GM19452 (cell line): ENCODE measurements at regions not wholly inside any gene's neighbourhood (a gene's known extent, or its start where the extent isn't known, plus 50 kb on each side); places are given as distances from the start of the nearest gene placed in this dataset.

Source experiments
- ATAC-seq: cut with Tn5 transposase; IDR thresholded peaks from one replicate; pipeline ENCODE4 v1.9.1; 2021; ENCODE audit not compliant: unreplicated experiment

DNA sequence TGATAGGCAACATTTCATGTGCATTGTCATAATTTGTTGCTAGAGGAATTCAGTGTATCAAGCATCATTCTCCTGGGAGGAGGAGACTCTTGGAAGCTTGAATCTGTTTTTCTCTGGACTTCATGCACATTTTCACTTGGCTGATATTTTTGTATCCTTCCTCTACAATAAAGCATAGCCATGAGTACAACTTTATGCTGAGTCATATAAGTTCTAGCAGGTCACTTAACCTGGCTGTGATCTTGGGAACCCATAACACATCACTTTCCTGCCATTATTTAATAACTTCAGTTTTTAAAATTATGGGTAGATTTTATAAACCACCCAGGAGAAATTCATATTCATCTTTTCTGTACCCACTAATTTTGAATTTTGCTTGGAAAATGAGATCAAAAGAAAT lies 203.0 kb upstream of the CD96 start:
- no peak for ATAC-seq

DNA sequence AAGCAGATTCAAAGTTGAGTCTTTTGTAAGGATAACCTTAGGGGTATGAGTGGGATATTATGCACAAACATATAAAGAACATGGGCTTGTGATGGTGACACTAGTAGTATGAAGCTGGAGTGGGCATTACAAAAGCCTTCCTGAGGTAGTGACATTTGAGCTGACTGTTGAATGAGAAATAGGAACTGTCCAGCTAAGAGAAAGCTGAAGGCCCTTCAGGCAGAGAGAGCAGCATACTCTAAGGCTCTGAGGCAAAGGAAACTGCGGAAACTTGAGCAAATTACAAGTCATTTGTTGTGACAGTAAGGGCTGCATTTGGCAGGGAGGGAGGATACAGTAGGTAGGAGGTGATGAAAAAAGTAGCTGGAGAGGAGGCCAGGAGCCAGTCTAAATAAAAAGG lies 190.7 kb upstream of the CD96 start:
- ATAC-seq = no peak

DNA sequence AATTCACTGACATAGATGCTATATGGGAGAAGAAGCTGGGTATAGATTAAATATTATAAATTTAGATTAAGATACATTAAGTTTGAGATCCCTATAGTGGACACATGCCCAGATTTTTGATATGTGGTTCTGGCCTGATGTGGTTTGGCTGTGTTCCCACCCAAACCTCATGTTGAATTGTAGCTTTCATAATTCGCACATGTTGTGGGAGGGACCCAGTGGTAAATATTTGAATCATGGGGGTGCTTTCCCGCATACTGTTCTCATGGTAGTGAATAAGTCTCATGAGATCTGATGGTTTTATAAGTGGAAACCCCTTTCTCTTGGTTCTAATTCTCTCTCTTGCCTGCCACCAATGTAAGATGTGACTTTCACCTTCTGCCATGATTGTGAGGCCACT lies 189.4 kb upstream of the CD96 start:
- ATAC-seq = no peak

DNA sequence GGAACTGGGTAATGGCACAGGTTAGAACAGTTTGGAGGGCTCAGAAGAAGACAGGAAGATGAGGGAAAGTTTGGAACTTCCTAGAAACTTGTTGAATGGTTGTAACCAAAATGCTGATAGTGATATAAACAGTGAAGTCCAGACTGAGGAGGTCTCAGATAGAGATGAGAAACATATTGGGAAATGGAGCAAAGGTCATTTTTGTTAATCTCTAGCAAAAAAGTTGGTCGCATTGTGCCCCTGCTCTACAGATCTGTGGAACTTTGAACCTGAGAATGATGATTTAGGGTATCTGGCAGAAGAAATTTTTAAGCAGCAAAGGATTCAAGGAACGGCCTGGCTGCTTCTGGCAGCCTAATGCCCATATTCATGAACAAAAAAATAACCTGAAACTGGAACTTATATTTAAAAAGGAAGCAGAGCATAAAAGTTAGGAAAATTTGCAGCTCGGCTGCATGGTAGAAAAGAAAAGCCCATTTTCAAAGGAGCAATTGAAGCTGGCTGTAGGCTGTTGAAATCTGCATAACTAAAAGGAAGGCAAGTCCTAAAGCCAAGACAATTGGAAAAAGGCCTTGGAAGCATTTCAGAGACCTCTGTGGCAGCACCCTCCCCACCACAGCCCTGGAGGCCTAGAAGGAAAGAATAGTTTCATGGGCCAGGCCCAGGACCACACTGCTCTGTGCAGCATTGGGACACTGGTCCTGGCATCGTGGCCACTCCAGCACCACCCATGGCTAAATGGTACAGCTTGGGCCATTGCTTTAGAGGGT lies 182.6 kb upstream of the CD96 start:
- ATAC-seq = no peak

DNA sequence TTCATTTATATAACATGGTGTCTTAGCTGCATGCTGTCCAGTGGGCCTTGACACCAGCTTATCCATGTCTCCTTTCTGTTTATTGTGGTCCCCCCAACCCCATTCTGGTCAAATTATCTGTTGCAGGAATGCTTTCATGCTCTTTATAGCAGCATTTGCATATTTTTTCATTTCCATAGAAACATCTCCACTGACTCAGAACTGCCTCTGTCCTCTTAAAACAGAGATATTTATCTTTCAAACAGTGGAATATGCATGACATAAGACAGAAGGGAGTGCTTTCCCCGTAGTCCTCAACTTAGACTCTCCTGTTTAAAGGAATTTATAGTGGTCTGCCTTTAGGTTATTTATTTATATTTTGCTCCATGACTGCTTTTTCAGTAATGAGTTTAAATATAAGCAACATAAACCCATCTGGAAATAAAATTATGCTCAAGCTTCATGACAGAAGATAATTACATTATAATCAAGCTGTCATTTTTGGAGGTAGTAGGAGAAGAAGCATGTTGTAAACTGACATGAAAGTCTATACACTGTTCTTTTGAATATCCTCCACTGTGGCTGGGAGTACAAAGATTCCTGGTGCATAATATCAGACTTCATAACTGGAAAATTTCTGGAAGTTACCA lies 179.5 kb upstream of the CD96 start:
- no peak for ATAC-seq

DNA sequence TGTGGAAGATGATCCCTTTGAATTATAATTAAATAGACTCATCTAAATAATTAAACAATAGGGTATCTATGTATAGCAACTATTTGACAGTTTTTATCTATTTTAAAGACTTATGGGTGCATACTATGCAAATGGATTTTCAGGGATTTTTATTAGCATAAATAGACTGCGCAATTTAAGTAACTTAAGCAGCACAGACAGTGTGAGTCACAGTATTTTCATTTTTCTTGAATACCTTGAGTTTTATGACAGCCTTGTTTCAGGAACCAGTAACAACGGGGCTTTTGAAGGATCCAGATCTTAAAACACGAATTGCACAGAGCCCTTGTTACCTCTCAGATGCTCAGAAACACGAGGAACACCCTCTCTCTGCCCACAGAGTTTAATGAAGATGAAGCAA lies 175.5 kb upstream of the CD96 start:
- no peak for ATAC-seq

DNA sequence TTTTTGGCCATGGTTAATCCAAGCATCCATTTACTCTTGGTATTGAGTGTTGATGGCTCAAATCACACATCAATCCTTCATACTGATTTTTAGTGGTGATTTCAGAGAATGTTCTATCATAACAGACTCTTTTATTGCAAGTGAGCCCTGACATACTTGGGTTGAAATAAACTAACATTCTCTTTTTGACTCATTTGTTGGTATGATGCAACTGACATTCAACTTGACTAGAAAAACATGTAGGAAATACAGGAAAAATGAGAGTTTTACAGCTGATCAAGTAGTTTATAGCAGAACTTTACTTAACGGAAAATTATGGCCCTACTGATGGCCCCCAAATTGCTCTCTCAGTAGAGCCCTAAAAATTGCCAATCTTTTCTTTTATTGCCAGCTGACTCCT lies 173.9 kb upstream of the CD96 start:
- no peak for ATAC-seq

DNA sequence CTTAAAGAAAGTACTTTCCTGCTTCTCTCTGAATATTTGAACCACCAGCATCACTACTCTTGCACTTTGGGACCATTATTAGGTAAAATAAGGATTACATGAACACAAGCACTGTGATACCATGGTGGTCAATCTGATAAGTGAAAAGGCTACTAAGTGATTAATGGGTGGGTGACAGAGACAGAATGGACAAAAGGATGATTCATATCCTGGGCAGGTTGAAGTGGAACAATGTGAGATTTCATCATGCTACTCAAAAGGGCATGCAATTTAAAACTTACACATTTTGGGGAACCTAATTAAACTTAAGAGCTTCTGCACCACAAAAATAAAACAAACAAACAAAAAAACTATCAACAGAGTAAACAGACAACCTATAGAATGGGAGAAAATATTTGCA lies 172.0 kb upstream of the CD96 start:
- ATAC-seq = no peak

DNA sequence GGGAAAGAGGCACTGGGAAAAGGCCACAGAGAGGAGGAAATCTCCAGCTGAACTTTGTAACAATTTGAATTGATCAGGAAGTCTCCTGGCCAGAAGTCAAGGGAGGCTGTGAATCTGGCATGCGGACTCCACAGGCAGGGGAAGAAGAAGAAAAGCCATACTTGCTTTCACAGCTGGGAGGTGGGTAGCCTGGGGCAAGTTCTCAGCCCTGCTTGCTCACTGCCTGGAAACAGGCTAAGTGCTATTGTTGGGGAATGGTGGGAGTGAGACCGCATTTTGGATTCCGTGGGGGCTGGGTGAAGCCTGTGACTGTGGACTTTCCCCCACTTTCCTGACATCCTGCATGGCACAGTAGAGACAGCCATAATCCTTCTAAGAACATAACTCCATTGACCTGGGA lies 168.8 kb upstream of the CD96 start:
- ATAC-seq = no peak

DNA sequence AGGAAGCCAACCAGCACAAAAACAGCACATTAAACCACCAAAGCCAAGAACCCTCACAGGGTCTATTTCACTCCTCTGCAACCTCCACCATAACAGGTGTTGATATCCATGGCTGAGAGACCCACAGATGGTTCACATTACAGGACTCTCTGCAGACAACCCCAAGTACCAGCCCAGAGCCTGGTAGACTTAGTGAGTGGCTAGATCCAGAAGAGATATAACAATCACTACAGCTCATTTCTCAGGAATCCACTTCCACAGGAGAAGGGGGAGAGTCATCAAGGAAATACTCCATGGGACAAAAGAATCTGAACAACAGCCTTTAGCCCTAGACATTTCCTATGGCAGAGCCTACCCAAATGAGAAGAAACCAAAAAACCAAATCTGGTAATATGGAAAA lies 168.1 kb upstream of the CD96 start:
- ATAC-seq = no peak

DNA sequence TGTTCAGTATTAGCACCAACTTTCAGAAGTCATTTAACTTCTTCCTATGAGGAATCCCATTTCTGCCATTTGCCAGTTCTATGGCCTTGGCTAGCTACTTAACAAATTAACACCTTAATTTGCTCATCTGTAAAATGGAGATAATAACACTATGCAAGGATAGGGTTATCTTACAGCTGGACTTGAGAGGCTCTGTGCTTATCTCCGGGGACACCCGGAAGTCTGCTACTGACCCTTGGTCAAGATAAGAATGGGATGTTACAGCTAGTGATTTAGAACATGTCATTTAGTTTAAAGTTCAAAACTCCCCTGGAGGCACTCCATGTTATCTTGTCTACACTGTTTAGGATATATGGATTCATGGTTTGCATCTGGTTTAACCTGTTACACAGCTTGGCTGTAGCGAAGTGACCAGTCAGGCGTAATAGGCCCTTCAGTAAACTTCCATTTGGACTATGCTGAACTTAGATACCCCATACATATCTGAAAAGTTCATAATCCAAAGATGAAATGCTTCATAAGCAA lies 156.0 kb upstream of the CD96 start:
- ATAC-seq = no peak

DNA sequence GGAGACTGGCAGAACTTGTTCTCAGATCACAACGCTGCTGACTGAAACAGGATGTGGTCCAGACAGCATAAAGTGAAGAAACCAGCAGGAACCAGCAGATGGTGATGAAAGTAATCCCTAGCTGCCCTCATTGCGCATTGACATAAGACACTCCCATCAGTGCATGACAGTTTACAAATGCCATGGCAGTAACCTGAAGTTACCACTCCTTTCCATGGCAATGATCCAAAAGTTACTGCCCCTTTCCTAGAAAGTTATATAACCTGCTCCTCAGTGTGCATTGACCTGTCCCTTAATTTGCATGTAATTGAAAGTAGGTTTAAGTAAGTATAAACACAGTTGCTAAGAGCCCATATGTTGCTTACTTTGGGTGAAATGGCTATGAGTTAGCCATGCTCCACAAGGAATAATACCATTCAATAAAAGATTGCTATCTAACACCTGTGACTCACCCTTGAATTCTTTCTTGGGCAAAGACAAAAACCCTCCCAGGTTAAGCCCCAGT lies 149.1 kb upstream of the CD96 start:
- ATAC-seq = no peak

DNA sequence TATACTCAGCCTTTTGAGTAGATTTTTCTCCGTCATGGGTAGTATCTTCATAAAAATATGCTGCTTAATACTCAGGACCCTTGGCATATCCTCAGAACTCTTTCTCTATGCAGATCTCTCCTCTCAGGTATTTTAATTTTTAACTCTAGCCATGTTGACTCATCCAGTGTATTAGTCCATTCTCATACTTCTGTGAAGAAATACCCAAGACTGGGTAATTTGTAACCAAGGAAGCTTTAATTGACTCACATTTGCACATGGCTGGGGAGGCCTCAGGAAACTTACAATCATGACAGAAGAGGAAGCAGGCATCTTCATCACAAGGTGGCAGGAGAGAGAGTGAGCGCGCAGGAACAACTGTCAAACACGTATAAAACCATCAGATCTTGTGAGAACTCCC lies 129.3 kb upstream of the CD96 start:
- no peak for ATAC-seq

DNA sequence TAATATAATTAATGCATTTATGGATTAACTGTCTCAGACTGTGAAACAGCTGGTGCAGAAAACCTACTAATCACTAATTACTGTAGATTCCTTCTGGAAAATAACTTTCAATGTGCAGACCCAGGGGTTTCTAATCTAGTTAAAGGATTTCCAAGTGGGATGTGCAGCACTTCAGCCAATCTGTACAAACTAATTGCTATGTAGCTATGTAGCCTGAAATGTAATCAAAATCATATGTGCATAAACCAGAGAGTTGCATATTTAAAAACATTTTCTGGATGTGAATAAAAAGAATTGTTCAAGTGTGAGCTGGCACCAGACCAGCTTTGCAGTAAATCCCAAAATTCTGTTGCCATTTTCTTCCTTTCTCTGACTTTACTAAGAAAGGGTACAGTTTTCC lies 127.5 kb upstream of the CD96 start:
- no peak for ATAC-seq

DNA sequence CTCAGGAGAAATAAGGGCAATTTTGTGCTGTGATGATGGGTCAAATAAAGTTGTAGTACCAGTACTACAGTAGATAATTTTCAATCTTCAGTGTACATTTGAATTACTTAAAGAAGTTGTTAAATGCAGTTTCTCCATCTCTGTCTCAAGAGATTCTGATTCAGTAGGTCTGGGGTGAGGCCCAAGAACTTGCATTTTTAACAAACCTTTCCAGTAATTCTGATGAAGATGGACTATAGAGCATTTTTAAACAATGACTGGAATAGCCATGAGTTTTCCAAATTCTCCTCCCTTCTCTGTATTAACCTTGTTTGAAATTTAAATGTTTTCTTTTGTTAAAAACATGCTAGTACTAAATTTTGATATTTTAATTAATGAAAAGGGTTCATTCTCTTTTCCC lies 127.0 kb upstream of the CD96 start:
- no peak for ATAC-seq

DNA sequence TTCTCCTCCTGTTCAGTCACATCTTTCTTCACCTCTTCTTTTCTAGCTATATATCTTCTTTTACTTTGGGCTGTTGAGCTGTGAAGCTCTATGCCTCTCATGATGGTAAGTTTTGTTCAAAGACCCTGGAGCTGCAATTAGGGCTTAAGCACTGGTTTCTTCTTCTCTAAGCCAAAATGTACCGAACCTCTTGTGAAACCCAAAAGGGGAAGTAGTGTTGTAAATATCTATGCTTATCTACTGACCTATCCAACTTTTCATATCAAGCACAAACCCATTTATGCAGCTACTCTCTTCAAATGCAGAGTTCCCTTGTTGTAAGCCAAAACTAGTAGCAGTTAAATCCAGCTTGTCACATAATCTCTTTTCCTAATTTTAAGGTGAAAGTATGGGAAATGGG lies 123.6 kb upstream of the CD96 start:
- no peak for ATAC-seq

DNA sequence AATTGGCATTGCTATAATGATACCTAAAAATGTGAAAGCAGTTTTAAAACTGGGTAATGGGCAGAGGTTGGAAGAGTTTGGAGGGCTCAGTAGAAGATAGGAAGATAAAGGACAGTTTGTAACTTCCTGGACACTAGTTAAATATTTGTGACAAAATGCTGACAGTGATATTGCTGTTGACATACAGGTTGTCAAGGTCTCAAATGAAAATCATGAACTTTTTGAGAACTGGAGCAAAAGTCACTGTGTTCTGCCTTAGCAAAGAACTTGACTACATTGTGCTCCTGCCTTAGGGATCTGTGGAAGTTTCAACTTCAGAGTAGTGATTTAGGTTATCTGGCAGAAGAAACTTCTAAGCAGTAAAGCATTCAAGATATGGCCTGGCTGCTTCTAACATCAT lies 113.7 kb upstream of the CD96 start:
- no peak for ATAC-seq

DNA sequence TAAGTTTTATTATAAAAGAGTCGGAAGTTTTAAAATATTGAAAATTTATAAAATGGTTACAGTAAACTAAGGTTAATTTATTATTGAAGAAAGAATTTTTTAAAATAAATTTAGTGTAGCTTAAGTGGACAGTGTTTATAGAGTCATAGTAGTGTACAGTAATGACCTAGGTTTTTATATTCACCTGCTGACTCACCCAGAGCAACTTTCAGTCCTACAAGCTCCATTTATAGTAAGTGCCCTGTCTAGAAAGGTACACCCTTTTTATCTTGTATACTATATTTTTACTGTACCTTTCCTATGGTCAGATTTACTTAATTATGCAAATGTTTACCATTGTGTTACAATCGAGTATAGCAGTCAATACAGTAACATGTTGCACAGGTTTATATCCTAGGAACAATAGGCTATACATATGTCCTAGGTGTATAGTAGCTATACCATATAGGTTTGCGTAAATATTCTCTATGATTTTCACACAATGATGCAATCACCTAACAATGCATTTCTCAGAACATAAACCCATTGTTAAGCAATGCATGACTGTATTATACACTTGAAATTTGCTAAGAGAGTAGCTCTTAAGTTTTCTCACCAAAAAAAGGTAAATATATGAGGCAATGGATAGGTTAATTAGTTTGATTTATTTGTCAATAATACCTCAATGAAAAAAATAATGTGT lies 106.9 kb upstream of the CD96 start:
- ATAC-seq = no peak

DNA sequence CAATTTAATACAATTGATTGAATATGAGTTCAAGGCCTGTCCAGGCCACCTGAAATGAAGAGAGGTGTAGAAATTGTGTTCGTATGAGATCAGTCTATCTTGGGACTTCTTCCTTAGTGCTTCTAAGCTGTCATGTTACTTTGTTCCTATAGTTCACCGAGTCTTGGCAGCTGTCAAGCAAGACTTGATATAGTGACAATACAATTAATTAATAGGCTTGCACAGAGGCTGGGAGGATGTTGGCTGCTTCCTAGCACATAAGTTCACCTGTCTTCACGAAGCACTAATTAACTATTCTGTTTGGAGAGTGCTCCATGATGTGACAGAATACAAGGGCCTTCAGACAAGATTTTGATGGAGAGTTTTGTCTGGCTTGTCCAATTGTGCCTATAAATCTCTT lies 103.7 kb upstream of the CD96 start:
- no peak for ATAC-seq

DNA sequence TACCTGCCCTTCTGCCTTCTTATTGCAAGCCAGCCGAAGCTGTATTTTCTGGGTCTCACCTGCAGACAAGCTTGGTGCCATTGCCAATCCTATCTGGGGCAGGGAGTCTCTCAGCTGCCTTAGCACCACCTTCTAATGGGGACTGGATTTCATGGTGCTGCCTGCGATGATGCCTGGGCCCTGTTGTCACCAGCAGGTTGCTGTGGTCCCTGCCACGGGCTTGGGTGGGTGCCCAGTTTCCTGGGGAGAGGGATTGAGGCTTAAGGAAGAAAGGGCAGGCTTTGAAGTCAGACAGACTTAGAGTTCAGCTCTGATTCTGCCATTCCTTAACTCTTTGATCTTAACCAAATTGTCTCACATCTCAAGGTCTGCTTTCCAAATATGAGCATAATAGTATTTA lies 87.4 kb upstream of the CD96 start:
- no peak for ATAC-seq

DNA sequence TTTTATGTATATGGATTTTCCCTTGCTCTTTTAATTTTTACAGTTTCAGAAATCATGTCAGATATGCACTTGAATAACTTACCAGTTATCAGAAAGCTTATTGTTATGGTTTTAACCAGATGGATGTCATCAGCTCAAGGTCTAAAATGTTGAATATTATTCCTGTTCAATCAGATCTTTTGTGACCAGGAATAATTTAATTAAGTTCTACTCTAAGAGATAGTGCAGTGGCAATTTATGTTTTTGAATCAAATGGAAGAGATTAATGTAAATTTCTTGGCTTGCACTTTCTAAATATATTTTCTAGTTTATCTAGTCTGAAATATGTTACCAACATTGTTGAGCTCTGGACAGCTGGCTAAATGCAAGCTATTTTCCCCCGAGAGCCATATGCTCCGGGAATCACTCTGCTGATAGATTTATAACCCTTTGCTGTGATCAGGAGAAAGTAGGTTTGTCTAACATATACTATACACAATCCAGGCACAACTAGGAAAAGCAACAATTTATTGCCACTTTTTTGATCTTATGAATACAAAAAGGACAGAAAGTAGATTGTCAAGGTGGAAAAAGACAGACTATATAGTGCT lies 76.8 kb upstream of the CD96 start:
- no peak for ATAC-seq

DNA sequence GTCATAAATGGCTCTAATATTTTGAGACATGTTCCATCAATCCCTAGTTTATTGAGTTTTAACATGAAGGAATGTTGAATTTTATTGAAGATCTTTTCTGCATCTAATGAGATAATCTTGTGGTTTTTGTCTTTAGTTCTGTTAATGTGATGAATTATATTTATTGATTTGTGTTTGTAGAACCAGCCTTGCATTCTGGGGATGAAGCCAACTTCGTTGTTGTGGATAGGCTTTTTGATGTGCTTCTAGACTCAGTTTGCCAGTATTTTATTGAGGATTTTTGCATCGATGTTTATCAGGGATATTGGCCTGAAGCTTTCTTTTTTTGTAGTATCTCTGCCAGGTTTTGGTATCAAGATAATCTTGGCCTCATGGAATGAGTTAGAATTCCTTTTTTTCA lies 72.0 kb upstream of the CD96 start:
- ATAC-seq = no peak
